ENCODE measurements at regions not wholly inside any gene's neighbourhood (a gene's known extent, or its start where the extent isn't known, plus 50 kb on each side); places are given as distances from the start of the nearest gene placed in this dataset.
"Not testable (repeated sequence)": the region's sequence is repeated elsewhere in the genome, so short reads cannot be mapped to it uniquely, and the experiment has no call there.

- no peak for ATAC-seq
- DNase-seq (ENCODE audit: missing footprints): no peak
- intact Hi-C loops (cut with DNase I): loop anchor here (10.0 kb wide), 1 partner anchor 48 kb away; no protein-coding TSS in a partner anchor
Observed at GRCh38 chrY:19016990-19017389, 243.5 kb upstream of the HSFY2 start.

- ATAC-seq (no peak), DNase-seq (ENCODE audit: missing footprints) (no peak)
- intact Hi-C loops (cut with DNase I): loop anchor here (10.0 kb wide), 1 partner anchor 49 kb away; no protein-coding TSS in a partner anchor
Observed at GRCh38 chrY:19015854-19016253, 242.3 kb upstream of the HSFY2 start.

DNA sequence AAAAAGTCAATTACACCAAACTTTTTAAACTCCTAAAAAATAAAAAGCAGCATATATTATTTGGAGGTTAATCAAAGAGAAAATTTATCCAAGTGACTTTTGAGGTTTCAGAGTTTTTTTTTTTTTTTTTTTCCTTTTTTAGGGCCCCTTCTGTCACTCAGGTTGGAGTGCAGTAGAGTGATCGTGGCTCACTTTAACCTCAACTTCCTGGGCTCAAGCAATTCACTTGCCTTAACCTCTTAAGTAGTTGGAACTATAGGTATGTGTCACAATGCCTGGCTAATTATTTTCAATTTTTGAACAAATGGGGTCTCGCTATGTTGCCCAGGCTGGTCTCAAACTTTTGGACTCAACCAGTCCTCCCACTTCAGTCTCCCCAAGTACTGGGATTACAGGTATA lies 241.7 kb upstream of the HSFY2 start:
- no peak for ATAC-seq
- intact Hi-C loops (cut with DNase I): loop anchor here (10.0 kb wide), 1 partner anchor 50 kb away; no protein-coding TSS in a partner anchor

DNA sequence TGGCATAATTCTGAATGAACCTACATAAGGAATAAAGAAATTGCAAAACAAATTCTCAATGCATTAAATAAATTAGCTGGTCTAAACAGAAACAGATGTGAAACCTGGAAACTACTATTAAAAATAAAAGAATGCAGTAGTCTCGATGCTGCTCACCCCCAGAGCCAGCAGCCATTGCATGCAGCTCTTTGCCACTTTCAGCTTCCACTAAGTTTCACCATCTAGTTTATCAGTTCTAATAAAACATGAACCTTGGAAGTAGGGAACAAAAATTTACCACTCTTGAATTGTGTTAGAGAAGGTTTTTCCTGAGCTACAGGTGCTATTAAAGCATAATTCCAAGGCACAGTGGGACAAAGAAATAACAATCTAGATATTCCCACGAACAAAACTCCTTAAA lies 239.4 kb upstream of the HSFY2 start:
- ATAC-seq (no peak), DNase-seq (ENCODE audit: missing footprints) (no peak)
- intact Hi-C loops (cut with DNase I): loop anchor here (10.0 kb wide), 1 partner anchor 52 kb away; no protein-coding TSS in a partner anchor

More for the DNA sequence above, 241.7 kb upstream of the HSFY2 start:
- no peak for DNase-seq (ENCODE audit: missing footprints)

GRCh38 chrY:19011605-19012090 lies 238.1 kb upstream of the HSFY2 start:
- ATAC-seq (peak; percentile 42), DNase-seq (ENCODE audit: missing footprints) (no peak)
- intact Hi-C loops (cut with DNase I): loop anchor here (10.0 kb wide), 1 partner anchor 53 kb away; no protein-coding TSS in a partner anchor

GRCh38 chrY:19006234-19006633 lies 232.7 kb upstream of the HSFY2 start:
- ATAC-seq (no peak), DNase-seq (ENCODE audit: missing footprints) (no peak)
- intact Hi-C loops (cut with DNase I): no loop called here

GRCh38 chrY:19005579-19005978 lies 232.0 kb upstream of the HSFY2 start:
- DNase-seq (ENCODE audit: missing footprints): no peak
- intact Hi-C loops (cut with DNase I): no loop called here

GRCh38 chrY:18997635-18998240 lies 224.2 kb upstream of the HSFY2 start:
- ATAC-seq (no peak), DNase-seq (ENCODE audit: missing footprints) (no peak)
- intact Hi-C loops (cut with DNase I): no loop called here

More at GRCh38 chrY:19005579-19005978, 232.0 kb upstream of the HSFY2 start:
- ATAC-seq: no peak

- intact Hi-C loops (cut with DNase I): no loop called here
- ATAC-seq: no peak
Observed at GRCh38 chrY:18993480-18993879, 219.9 kb upstream of the HSFY2 start.

GRCh38 chrY:18992684-18993083 lies 219.1 kb upstream of the HSFY2 start:
- DNase-seq (ENCODE audit: missing footprints); ATAC-seq; intact Hi-C loops (cut with DNase I): not testable (repeated sequence)

More at GRCh38 chrY:18993480-18993879, 219.9 kb upstream of the HSFY2 start:
- no peak for DNase-seq (ENCODE audit: missing footprints)

DNA sequence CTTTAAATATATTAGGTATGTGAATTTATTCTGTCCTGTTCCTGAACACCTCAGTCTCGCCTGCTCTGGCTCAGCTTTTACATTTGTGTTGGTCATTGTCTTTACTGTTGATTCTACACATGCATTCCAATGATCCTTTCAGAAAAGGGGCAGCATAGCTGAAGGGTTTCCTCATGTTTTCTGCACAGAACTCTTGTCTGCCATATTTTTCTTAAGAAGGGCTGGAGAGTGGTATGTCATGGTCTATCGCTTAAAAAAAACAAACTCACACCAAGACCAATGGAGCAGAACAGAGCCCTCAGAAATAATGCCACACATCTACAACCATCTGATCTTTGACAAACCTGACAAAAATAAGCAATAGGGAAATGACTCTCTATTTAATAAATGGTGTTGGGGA lies 215.8 kb upstream of the HSFY2 start:
- no peak for DNase-seq (ENCODE audit: missing footprints)
- intact Hi-C loops (cut with DNase I): no loop called here
- no peak for ATAC-seq

- no peak for DNase-seq (ENCODE audit: missing footprints)
Observed at GRCh38 chrY:18966001-18966400, 192.5 kb upstream of the HSFY2 start.

DNA sequence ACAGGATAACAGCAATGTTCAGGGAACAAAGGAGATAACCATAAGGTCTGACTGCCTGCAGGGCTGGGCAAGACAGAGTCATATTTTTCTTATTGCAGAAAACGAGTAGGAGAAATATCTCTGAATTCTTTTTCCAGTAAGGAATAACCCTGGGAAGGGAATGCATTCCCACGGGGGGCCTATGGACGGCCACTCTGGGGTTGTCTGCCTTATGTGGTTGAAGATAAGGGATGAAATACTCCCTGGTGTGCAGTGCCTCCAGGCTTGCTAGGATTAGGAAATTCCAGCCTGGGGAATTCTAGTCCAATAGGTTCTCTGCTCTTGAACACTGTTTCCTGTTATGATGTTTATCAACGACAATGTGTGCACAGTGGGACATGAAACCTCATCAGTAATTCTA lies 185.3 kb upstream of the HSFY2 start:
- intact Hi-C loops (cut with DNase I): no loop called here
- ATAC-seq (no peak), DNase-seq (ENCODE audit: missing footprints) (no peak)

More at GRCh38 chrY:18966001-18966400, 192.5 kb upstream of the HSFY2 start:
- ATAC-seq: no peak
- intact Hi-C loops (cut with DNase I): no loop called here

- intact Hi-C loops (cut with DNase I): no loop called here
- no peak for ATAC-seq
Observed at GRCh38 chrY:18951657-18952435, 178.3 kb upstream of the HSFY2 start.

GRCh38 chrY:18951019-18951418 lies 177.5 kb upstream of the HSFY2 start:
- ATAC-seq (no peak), DNase-seq (ENCODE audit: missing footprints) (no peak)
- intact Hi-C loops (cut with DNase I): no loop called here

More at GRCh38 chrY:18951657-18952435, 178.3 kb upstream of the HSFY2 start:
- no peak for DNase-seq (ENCODE audit: missing footprints)

GRCh38 chrY:18936831-18937230 lies 163.3 kb upstream of the HSFY2 start:
- intact Hi-C loops (cut with DNase I): no loop called here
- ATAC-seq (no peak), DNase-seq (ENCODE audit: missing footprints) (no peak)

GRCh38 chrY:18919256-18919655 lies 145.7 kb upstream of the HSFY2 start:
- DNase-seq (ENCODE audit: missing footprints): no peak
- ATAC-seq: no peak
- intact Hi-C loops (cut with DNase I): no loop called here

DNA sequence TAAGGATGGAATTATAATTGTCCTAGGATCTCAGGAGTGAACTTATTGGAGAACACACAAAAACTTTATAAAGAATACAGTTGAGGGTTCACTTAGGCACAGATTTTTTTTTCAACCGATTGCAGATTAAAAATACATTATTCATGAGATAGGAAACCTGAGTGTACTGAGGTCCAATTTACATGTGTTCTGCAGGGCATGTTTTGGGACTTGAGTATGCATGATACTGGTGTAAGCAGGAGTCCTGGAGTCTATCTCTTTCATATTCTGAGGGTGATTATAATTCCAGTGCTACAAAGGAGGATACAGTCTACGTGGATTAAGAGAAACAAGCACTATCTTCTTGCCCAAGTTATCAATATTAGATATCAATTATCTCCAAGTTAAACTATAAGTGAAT lies 139.3 kb upstream of the HSFY2 start:
- DNase-seq (ENCODE audit: missing footprints) (no peak), ATAC-seq (no peak)
- intact Hi-C loops (cut with DNase I): no loop called here

GRCh38 chrY:18909846-18910245 lies 136.3 kb upstream of the HSFY2 start:
- intact Hi-C loops (cut with DNase I): no loop called here
- ATAC-seq (no peak), DNase-seq (ENCODE audit: missing footprints) (no peak)

GRCh38 chrY:18906198-18906597 lies 132.7 kb upstream of the HSFY2 start:
- intact Hi-C loops (cut with DNase I); ATAC-seq; DNase-seq (ENCODE audit: missing footprints): not testable (repeated sequence)
